LNCAP (cell line): ENCODE measurements at regions not wholly inside any gene's neighbourhood (a gene's known extent, or its start where the extent isn't known, plus 50 kb on each side); places are given as distances from the start of the nearest gene placed in this dataset.

Experiments used
- TF ChIP-seq, protein P1 (sequence below): fragments of 450-650 bp; IDR thresholded peaks from 2 replicates; pipeline ENCODE4 v1.5.1; 2017; ENCODE audit warnings: mild to moderate bottlenecking

DNA sequence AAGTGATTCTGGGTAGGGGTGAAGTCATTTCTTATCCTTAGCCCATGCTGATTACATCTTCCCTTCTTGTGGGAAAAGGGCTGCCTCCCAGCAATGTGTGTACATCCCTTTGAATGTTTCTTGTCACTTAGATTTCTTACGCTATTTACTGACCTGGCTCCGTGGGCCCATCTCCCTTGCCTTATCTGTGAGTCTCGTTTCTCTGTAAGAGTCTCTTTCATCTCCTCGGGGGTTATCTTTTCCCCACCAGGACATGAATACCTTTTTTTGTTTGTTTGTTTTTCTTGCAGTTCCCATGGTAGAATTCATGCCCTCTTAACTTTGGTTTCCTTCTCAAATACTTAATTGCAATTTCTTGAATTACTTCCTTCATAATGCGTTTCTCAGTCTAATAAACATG is 107.7 kb downstream of the BAMBI start:
- TF ChIP-seq, protein P1, sequence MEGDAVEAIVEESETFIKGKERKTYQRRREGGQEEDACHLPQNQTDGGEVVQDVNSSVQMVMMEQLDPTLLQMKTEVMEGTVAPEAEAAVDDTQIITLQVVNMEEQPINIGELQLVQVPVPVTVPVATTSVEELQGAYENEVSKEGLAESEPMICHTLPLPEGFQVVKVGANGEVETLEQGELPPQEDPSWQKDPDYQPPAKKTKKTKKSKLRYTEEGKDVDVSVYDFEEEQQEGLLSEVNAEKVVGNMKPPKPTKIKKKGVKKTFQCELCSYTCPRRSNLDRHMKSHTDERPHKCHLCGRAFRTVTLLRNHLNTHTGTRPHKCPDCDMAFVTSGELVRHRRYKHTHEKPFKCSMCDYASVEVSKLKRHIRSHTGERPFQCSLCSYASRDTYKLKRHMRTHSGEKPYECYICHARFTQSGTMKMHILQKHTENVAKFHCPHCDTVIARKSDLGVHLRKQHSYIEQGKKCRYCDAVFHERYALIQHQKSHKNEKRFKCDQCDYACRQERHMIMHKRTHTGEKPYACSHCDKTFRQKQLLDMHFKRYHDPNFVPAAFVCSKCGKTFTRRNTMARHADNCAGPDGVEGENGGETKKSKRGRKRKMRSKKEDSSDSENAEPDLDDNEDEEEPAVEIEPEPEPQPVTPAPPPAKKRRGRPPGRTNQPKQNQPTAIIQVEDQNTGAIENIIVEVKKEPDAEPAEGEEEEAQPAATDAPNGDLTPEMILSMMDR = no peak

DNA sequence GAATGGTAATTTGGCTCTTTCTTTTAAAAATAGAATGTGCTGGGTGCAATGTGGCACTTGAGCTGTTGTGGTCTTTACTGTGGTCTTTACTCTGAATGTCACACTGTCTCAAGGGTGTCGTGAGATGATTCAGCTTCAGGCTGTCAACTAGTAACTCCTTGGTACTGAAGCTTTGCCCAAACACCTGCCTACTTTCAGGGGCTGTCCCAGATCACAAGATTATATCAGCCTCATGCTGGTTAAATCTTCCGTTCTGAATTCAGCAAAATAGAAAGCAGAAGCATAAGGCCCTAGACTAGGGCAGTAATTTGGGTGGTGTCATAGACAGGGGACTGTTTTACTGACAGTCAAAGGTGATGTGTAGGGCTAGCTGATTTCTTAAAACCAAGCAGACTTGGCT is 110.9 kb downstream of the BAMBI start:
- TF ChIP-seq, protein P1 = no peak

DNA sequence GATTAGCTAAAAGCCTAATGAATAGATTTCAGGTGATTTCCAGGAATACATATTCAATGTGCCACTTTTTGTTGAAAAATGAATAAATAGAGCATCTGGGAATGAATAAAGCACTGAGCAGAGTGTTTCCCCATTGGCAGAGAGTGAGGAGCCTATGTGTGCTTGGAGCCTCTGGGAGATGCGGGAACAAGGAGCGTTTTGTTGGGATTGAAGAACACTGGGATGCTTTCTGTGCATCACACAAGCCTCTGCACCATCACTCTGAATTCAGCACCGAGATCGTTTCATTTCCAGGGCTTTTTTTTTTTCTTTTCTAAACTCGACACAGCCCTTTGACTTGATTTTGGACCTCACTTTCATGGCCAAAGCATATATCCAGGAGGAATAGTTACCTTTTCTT is 111.4 kb downstream of the BAMBI start:
- TF ChIP-seq, protein P1 = no peak

DNA sequence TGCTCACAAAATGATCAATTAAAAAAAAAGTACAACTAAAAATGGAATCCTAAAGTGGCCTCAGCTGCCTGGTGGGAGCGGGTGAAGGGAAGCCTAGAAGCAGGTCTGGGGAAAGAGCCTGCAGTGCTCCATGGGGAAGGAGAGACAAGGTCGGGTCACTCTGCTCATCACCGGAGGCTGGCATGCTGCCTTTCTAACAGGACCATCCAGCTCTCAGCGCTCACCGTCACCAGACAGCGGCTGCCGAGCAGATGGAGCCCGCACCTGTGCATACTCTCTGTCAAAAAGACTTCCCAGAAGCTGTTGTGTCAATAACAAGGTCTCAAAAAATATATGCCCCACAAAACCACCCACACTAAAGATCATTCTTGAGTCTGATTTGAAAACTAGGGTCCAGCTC is 112.8 kb downstream of the BAMBI start:
- TF ChIP-seq, protein P1 = no peak

DNA sequence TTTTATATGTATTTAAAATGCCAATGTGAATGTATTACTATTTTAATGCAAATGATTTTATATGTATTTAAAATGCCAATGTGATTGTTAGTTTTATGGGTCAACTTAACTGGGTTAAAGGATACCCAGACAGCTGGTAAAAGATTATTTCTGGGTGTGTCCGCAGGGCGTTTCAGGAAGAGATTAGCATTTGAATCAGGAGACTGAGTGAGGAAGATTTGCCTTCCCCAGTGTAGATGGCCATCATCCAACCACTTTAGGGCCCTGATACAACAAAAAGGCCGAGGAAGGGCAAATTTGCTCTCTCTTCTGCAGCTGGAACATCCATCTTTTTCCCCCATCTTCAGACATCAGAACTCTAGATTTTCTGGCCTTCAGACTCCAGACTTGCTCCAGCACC is 116.2 kb downstream of the BAMBI start:
- TF ChIP-seq, protein P1 = no peak

DNA sequence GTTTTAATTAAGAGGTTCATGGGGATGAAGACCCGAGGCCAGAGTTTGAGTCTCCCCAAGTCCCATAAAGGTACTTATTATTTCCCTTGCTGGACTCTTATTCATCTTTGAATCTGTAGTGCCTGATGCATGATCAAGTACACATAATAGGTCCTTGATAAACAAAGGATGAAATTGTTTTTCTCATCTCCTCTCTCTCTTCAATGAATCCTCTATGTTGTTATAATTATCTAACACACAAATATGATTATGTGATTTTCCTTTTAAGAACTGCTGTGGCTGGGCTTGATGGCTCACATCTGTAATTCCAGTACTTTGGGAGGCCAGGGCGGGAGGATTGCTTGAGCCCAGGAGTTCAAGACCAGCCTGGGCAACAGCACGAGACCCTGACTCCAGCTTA is 117.7 kb downstream of the BAMBI start:
- TF ChIP-seq, protein P1 = no peak

DNA sequence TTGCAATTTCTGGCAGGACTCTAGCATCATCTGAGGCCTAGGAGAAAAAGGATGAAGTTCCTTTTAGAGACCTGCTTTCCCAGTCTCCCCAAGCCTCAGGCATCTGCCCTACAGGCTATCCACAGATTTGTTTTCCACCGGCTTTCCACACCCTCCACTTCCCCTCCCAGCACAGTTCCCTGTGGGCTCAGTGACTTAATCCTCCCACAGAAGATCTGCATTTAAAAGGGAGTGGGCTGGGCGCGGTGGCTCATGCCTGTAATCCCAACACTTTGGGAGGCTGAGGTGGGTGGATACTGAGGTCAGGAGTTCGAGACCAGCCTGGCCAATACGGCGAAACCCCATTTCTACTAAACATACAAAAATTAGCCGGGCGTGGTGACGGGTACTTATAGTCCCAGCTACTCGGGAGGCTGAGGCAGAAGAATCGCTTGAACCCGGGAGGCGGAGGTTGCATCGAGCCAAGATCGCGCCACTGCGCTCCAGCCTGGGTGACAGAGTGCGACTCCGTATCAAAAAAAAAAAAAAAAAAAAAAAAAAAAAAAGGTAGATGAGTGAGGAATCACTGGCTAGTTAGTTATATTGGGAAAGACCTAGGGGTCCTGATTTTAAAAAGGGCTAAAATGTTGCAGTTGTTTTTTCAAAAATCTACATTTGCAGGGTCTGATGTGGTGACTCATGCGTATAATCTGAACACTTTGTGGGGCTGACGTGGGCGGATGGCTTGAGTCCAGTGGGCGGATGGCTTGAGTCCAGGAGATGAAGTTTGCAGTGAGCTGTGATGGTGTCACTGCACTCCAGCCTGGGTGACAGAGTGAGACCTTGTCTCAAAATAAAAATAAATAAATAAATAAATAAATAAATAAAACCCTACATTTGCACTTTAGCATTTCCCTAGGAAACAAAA is 119.5 kb downstream of the BAMBI start:
- TF ChIP-seq, protein P1 = no peak
